ENCODE measurements at regions not wholly inside any gene's neighbourhood (a gene's known extent, or its start where the extent isn't known, plus 50 kb on each side); places are given as distances from the start of the nearest gene placed in this dataset.

DNA sequence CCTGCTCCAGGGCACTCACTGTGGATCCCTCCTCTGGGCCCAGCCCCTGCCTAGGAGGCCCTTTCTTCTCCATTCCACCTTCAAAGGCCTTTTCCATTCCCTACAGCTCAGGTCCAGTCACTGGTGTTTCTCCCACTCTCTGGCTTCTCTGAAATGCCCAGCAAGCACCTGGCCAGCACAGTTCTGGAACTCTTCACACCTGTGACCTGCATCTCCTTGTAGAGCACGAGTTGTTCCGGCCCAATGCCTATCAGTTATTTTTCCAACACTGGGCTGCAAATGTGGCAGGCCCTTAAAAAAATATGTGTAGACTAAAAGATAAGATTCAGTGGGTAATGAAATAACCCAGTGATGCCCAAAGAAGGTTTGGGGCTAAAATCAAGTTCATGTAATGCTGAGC lies 87.1 kb downstream of the PRLHR start:
- Histone ChIP-seq H2AFZ (ENCODE audit: low read length) (no peak overlapping the region), H3K14ac (ENCODE audit: insufficient read depth, low read length) (no peak overlapping the region), H3K4me2 (ENCODE audit: insufficient read depth, insufficient read length, low read length) (no peak overlapping the region), H4K5ac (ENCODE audit: insufficient read length, low read depth, low read length) (no peak overlapping the region), H3K23me2 (ENCODE audit: insufficient read length, low read depth, low read length, poor library complexity, severe bottlenecking) (no peaks in the 10 kb centered on the region), H3T11ph (ENCODE audit: low read length) (no peak overlapping the region), H3K4ac (ENCODE audit: low read depth, low read length) (no peak overlapping the region), H2BK5ac (ENCODE audit: insufficient read length, low read length) (no peak overlapping the region), H3K9ac (ENCODE audit: extremely low read depth, insufficient read length, low read length) (no peak overlapping the region), H4K20me1 (ENCODE audit: control insufficient read depth, insufficient read depth, insufficient read length) (no peaks in the 10 kb centered on the region), H2AK5ac (ENCODE audit: insufficient read length, low read length) (no peak overlapping the region), H3K9me3 (ENCODE audit: control insufficient read depth, low read depth, low read length) (no peaks in the 10 kb centered on the region), H3K56ac (ENCODE audit: insufficient read length, low read depth, low read length) (no peak overlapping the region), H2BK15ac (ENCODE audit: low read depth, low read length) (no peak overlapping the region), H3K18ac (ENCODE audit: insufficient read length, low read depth, low read length) (no peak overlapping the region), H3K79me1 (ENCODE audit: insufficient read depth, low read depth, low read length, poor library complexity, severe bottlenecking) (no peaks in the 10 kb centered on the region), H3K27me3 (ENCODE audit: insufficient read depth, low read length) (no peaks in the 10 kb centered on the region), H3K4me1 (ENCODE audit: insufficient read depth, low read length) (no peaks in the 10 kb centered on the region; the same call in 1 of the 2 replicates), H4K8ac (replicated peaks; ENCODE audit: insufficient read length, low read depth, low read length) (no peak overlapping the region), H3K79me2 (ENCODE audit: insufficient read depth, low read length) (no peaks in the 10 kb centered on the region), H2BK12ac (ENCODE audit: insufficient read length, low read depth, low read length) (no peak overlapping the region), H3K23ac (ENCODE audit: insufficient read length, low read depth, low read length) (no peak overlapping the region), H2BK20ac (ENCODE audit: low read depth, low read length, poor library complexity, severe bottlenecking) (no peak overlapping the region), H4K91ac (ENCODE audit: insufficient read length, low read depth, low read length) (no peak overlapping the region), H2BK120ac (ENCODE audit: low read depth, low read length, poor library complexity, severe bottlenecking) (no peak overlapping the region), H3K27ac (ENCODE audit: insufficient read length, low read depth, low read length) (no peak overlapping the region)
- Mint-ChIP-seq H3K9me3 (no peaks in the 10 kb centered on the region), H3K4me3 (no peak overlapping the region), H3K4me1 (peaks cover 10 to 12% of the 10 kb centered on the region in 2 experiments), H3K27ac (no peak overlapping the region; a peak in 1 of 7 replicates), H3K36me3 (ENCODE audit: insufficient read depth in 1 of 3, low read depth in 3 of 3) (no peaks in the 10 kb centered on the region), H3K27me3 (ENCODE audit: low read depth) (no peaks in the 10 kb centered on the region; the same call in 1 of the 2 replicates)
- DNase-seq, result no peak
- TF ChIP-seq CTCF (conservative IDR thresholded peaks at IDR 0.05), result no peak
- no CpG with 5 or more reads among the region's 2 CpGs for WGBS (ENCODE audit: extremely low coverage, insufficient read length, low lambda C conversion rate)
